Liver (tissue), 8 donors: ENCODE measurements at regions not wholly inside any gene's neighbourhood (a gene's known extent, or its start where the extent isn't known, plus 50 kb on each side); places are given as distances from the start of the nearest gene placed in this dataset.

ENCODE experiments used
- DNase-seq: peaks from one replicate; pipeline ENCODE4 v3.0.0-alpha.2; 2017; ENCODE audit warnings: low spot score
- H3K27ac ChIP-seq, 2 donors: one replicate each; pipeline ENCODE4 v1.7.0; 2013; ENCODE audit warnings: inconsistent platforms in 2 of 2, low read length in 2 of 2, control low read depth in 1 of 2, low read depth in 1 of 2, mild to moderate bottlenecking in 1 of 2
- H3K27me3 ChIP-seq, 4 donors: one replicate each; pipeline versions ENCODE4 v1.6.1 to v1.7.0; 2013; ENCODE audit warnings: low read length in 3 of 4, inconsistent platforms in 1 of 4, mild to moderate bottlenecking in 1 of 4, moderate library complexity in 1 of 4; ENCODE audit not compliant: control insufficient read depth in 4 of 4, insufficient read depth in 4 of 4
- H3K36me3 ChIP-seq, 4 donors: one replicate each; pipeline versions ENCODE4 v1.6.1 to v1.7.0; 2013; ENCODE audit warnings: low read length in 3 of 4, mild to moderate bottlenecking in 3 of 4, low read depth in 1 of 4, moderate library complexity in 1 of 4; ENCODE audit not compliant: control insufficient read depth in 4 of 4, insufficient read depth in 3 of 4
- H3K4me1 ChIP-seq, 4 donors: one replicate each; pipeline versions ENCODE4 v1.6.1 to v1.7.0; 2013; ENCODE audit warnings: low read length in 3 of 4, mild to moderate bottlenecking in 3 of 4, moderate library complexity in 1 of 4; ENCODE audit not compliant: control insufficient read depth in 4 of 4, insufficient read depth in 4 of 4
- H3K4me3 ChIP-seq, 3 donors: one replicate each; pipeline versions ENCODE4 v1.6.1 to v1.7.0; 2013; ENCODE audit warnings: low read length in 3 of 3, control low read depth in 1 of 3, low read depth in 1 of 3, mild to moderate bottlenecking in 1 of 3
- H3K9ac ChIP-seq, 2 donors: one replicate each; pipeline ENCODE4 v1.7.0; 2013; ENCODE audit warnings: low read length in 2 of 2, mild to moderate bottlenecking in 2 of 2, moderate library complexity in 2 of 2, control low read depth in 1 of 2, low read depth in 1 of 2
- H3K9me3 ChIP-seq, 4 donors: one replicate each; pipeline versions ENCODE4 v1.6.1 to v1.7.0; 2013; ENCODE audit warnings: low read length in 3 of 4; ENCODE audit not compliant: control insufficient read depth in 4 of 4
- ATF3 ChIP-seq: IDR thresholded peaks from 2 replicates; pipeline ENCODE4 v1.6.1; 2016; ENCODE audit warnings: antibody characterized with exemption
- CTCF ChIP-seq: fragments of 150-350 bp; IDR thresholded peaks from 2 replicates; pipeline ENCODE4 v1.5.1; 2017; ENCODE audit warnings: improper control_type of control experiment, low read depth, low read length; ENCODE audit not compliant: missing input control
- EGR1 ChIP-seq, 2 donors: IDR thresholded peaks; 2 replicates each; pipeline ENCODE4 v1.6.1; 2016 to 2018; ENCODE audit warnings: antibody characterized with exemption in 2 of 2, low read depth in 2 of 2
- FOXA1 ChIP-seq: IDR thresholded peaks from 2 replicates; pipeline ENCODE4 v1.6.1; 2016; ENCODE audit warnings: antibody characterized with exemption
- FOXA2 ChIP-seq: IDR thresholded peaks from 2 replicates; pipeline ENCODE4 v1.6.1; 2016; ENCODE audit warnings: antibody characterized with exemption
- GABPA ChIP-seq, 2 donors: IDR thresholded peaks in 1 of 2; conservative IDR thresholded peaks in 1 of 2; 2 replicates each; pipeline ENCODE4 v1.6.1; 2016; ENCODE audit warnings: antibody characterized with exemption in 2 of 2, mild to moderate bottlenecking in 1 of 2, moderate library complexity in 1 of 2
- HNF4A ChIP-seq, 2 donors: conservative IDR thresholded peaks; 2 replicates each; pipeline ENCODE4 v1.6.1; 2016; ENCODE audit warnings: antibody characterized with exemption in 2 of 2, mild to moderate bottlenecking in 2 of 2
- HNF4G ChIP-seq: IDR thresholded peaks from 2 replicates; pipeline ENCODE4 v1.6.1; 2016; ENCODE audit warnings: antibody characterized with exemption
- JUND ChIP-seq, 2 donors: IDR thresholded peaks; 2 replicates each; pipeline ENCODE4 v1.6.1; 2016; ENCODE audit warnings: antibody characterized with exemption in 2 of 2
- MAX ChIP-seq: IDR thresholded peaks from 2 replicates; pipeline ENCODE4 v1.6.1; 2016; ENCODE audit warnings: antibody characterized with exemption
- NR2F2 ChIP-seq: IDR thresholded peaks from 2 replicates; pipeline ENCODE4 v1.6.1; 2016; ENCODE audit warnings: antibody characterized with exemption
- RAD21 ChIP-seq, 2 donors: IDR thresholded peaks; 2 replicates each; pipeline ENCODE4 v1.6.1; 2016; ENCODE audit warnings: antibody characterized with exemption in 2 of 2, mild to moderate bottlenecking in 2 of 2
- RXRA ChIP-seq, 2 donors: IDR thresholded peaks; 2 replicates each; pipeline ENCODE4 v1.6.1; 2017 to 2018; ENCODE audit warnings: antibody characterized with exemption in 2 of 2, mild to moderate bottlenecking in 1 of 2
- SP1 ChIP-seq: IDR thresholded peaks from 2 replicates; pipeline ENCODE4 v1.6.1; 2018; ENCODE audit warnings: antibody characterized with exemption, mild to moderate bottlenecking
- TAF1 ChIP-seq: conservative IDR thresholded peaks from 2 replicates; pipeline ENCODE4 v1.6.1; 2016; ENCODE audit warnings: antibody characterized with exemption, mild to moderate bottlenecking
- YY1 ChIP-seq: IDR thresholded peaks from 2 replicates; pipeline ENCODE4 v1.6.1; 2016; ENCODE audit warnings: antibody characterized with exemption, mild to moderate bottlenecking
- ZBTB33 ChIP-seq: IDR thresholded peaks from 2 replicates; pipeline ENCODE4 v1.6.1; 2016; ENCODE audit warnings: antibody characterized with exemption
- WGBS: extraction: QIAGEN DNeasy Blood & Tissue Kit; methylation state at CpG from one replicate; pipeline ENCODE4 v1.1.7; 2013; 5-methylcytosine and 5-hydroxymethylcytosine counted together
- donor health status: healthy.
- donor health status: healthy.
- donor health status: healthy.
- donor health status: healthy.
- donor health status: healthy.

GRCh38 chr2:120436460-120436739 is 90.5 kb downstream of the INHBB start:
- H3K9me3 ChIP-seq = no peaks in the 10 kb centered on the region
- H3K36me3 ChIP-seq = no peaks in the 10 kb centered on the region
- no peak overlapping the region for H3K4me3 ChIP-seq
- H3K4me1 ChIP-seq = no peaks in the 10 kb centered on the region
- no peak for DNase-seq
- WGBS = 90% methylated on average over 1 of the region's 1 CpG
- H3K27ac ChIP-seq = no peak overlapping the region
- no peaks in the 10 kb centered on the region for H3K27me3 ChIP-seq
- no peak overlapping the region for H3K9ac ChIP-seq
- no peak for TF ChIP-seq MAX
- no peak for TF ChIP-seq EGR1 (IDR thresholded peaks at IDR 0.05; ENCODE audit: low read depth in 2 of 2)
- TF ChIP-seq YY1 = no peak
- no peak for TF ChIP-seq CTCF
- no peak for TF ChIP-seq HNF4G
- TF ChIP-seq FOXA2 = no peak
- TF ChIP-seq RXRA (IDR thresholded peaks at IDR 0.05) = no peak
- no peak for TF ChIP-seq HNF4A (conservative IDR thresholded peaks at IDR 0.05)
- TF ChIP-seq ZBTB33 = no peak
- no peak for TF ChIP-seq SP1
- TF ChIP-seq TAF1 = no peak
- TF ChIP-seq FOXA1 = no peak
- TF ChIP-seq GABPA (IDR thresholded peaks at IDR 0.05 in 1 of 2, conservative IDR thresholded peaks at IDR 0.05 in 1 of 2) = no peak
- TF ChIP-seq JUND (IDR thresholded peaks at IDR 0.05) = no peak
- TF ChIP-seq NR2F2 = no peak
- no peak for TF ChIP-seq RAD21 (IDR thresholded peaks at IDR 0.05)

GRCh38 chr2:120436885-120437603 is 91.1 kb downstream of the INHBB start:
- no peaks in the 10 kb centered on the region for H3K27me3 ChIP-seq
- H3K36me3 ChIP-seq = no peaks in the 10 kb centered on the region
- H3K4me3 ChIP-seq = no peak overlapping the region
- 76% methylated on average over 7 of the region's 7 CpGs for WGBS
- H3K27ac ChIP-seq = no peak overlapping the region
- TF ChIP-seq RXRA (IDR thresholded peaks at IDR 0.05) (no peak), TAF1 (no peak), ZBTB33 (no peak), FOXA1 (no peak), ATF3 (no peak), RAD21 (IDR thresholded peaks at IDR 0.05) (peak; percentile 71 to 84), GABPA (IDR thresholded peaks at IDR 0.05 in 1 of 2, conservative IDR thresholded peaks at IDR 0.05 in 1 of 2) (no peak), SP1 (no peak), CTCF (peak; percentile 56)
- H3K9ac ChIP-seq = no peak overlapping the region
- no peak for DNase-seq
- H3K9me3 ChIP-seq = no peaks in the 10 kb centered on the region
- peaks cover 2 to 4% (median 3%) of the 10 kb centered on the region in 4 donors for H3K4me1 ChIP-seq
